ENCODE measurements at regions not wholly inside any gene's neighbourhood (a gene's known extent, or its start where the extent isn't known, plus 50 kb on each side); places are given as distances from the start of the nearest gene placed in this dataset.
"Not testable (repeated sequence)": the region's sequence is repeated elsewhere in the genome, so short reads cannot be mapped to it uniquely, and the experiment has no call there.

DNA sequence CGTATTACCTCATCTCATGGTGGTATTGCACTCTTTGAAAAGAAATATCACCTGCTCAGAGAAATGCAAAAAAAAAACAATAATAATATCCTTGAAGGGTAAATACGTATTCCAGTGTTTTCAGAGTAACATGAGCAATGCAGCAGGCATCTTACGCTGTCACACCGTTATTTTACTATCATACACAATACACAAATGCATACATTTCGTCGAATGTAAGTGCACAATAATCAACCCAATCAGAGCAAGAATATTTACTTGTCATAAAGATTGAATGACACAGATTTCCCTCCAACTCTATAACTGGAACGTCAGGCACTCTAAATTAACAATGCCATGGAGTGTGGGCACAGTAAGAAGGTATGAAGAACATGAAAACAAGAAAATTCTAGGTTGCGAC lies 1050.1 kb downstream of the PLA2G4A start:
- no peak for DNase-seq (ENCODE audit: low read depth in 2 of 2)

DNA sequence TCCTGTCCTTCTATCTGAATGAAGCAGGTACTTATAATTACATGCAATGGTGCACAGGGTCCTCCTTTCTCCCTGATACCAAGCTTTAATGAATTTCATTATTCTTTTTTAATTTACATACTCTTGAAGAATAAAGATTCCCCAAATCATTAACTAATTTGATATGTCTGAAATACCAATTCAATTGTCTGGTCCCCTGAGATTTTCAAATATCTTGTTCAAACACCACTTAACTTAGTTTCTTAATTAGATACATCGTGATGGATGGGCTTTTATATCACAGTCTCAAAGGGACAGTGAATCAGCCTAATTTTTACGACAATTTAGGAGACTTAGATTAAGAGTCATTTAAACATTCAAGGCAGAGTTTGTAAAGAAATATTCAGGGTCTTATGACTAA lies 1054.6 kb downstream of the PLA2G4A start:
- DNase-seq (ENCODE audit: low read depth in 2 of 2), result no peak

DNA sequence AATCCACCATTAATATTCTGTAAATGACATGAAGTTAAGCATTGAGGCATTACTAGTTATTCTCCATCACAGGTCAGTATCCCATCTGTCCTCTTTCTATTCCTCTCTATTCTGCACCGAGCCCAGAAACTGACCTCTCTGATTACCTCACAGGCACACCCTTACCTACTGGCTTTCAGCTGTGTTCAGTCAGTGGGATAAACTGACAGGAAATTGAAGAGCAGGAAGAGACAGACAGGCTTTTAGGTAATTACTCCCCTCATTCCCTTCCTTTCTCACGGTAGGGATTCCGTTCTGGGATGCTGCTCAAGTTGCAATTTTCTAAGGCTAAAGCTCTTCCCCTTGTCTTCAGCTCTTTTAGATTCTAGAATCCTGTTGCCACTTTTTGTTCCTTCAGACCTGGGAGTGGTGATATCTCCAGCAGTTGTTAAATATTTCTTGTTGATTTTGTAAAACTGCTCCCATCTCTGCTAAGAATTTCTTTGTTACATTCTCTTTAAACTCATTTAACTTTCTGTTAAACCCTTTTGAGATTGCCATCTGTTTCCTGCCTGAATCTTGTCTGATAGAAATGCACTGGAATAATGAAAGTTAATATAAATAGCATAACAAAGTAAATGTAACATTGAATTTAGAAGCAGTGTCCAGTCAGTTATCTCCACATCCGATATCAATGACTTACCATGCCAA lies 1063.4 kb downstream of the PLA2G4A start:
- peak in 1 of 2 donors; percentile 27 for DNase-seq (ENCODE audit: low read depth in 2 of 2)

DNA sequence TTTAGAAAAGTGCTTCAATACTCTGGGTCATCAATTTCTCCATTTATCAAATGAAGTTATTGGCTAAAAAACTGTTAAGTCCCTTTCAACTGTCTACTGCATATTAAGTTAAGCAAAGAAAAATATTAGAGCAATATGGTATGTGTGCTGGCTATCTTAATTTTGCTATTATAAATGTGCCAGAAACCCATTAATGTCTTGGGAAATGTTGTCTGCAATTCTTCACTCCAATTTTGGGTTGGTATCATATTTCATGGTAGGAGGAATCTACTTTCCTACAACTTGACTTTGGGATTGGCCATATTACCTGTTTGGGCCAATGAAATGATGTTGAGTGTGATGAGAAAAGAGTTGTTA lies 1063.9 kb downstream of the PLA2G4A start:
- DNase-seq (ENCODE audit: low read depth in 2 of 2), result no peak

DNA sequence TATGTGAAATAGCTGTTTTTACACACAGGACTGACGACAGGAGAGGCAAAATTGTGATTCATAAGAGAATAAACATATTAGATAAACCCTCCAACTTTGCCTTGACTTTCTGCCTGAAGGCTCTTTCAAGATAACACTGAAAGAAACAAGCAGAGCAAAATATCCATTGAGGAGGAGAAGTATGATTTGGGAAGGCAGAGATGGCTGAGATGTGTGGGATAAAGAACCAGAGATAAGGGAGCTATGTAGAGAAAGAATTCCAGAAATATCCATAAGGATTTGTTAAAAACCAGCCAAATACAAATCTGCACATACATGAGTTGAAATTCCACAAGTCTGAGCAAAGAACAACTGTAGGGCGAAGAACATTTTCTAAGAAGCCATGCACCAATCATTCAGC lies 1064.7 kb downstream of the PLA2G4A start:
- no peak for DNase-seq (ENCODE audit: low read depth in 2 of 2)

DNA sequence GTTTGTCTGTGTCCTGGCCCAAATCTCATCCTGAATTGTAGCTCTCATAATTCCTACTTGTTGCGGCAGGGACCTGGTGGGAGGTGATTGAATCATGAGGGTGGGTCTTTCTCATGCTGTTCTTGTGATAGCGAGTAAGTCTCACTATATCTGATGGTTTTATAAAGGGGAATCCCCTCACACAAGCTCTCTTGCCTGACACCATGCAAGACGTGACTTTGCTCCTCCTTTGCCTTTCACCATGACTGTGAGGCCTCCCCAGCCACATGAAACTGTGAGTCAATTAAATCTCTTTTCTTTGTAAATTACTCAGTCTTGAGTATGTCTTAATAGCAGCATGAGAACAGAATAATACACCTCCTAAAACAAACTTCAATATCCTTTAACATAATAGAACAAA lies 1065.6 kb downstream of the PLA2G4A start:
- DNase-seq (ENCODE audit: low read depth in 2 of 2), result no peak

DNA sequence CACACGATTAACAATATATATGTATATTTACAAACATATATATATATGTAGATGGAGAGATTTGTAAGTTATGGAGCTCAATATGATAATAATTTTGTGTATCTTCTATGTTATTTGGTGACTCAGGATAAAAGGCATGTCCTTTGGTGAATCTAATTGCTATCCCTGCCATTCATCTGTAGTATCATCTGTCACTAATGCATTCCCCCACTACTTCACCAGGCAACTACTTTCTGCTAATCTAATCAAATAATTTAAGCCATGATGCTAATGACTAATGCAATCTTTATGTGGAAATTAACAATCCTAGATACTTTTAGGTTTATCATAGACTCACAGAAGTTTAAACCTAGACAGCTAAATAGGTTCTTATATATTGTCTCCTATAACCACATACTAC lies 1074.5 kb downstream of the PLA2G4A start:
- no peak for DNase-seq (ENCODE audit: low read depth in 2 of 2)

DNA sequence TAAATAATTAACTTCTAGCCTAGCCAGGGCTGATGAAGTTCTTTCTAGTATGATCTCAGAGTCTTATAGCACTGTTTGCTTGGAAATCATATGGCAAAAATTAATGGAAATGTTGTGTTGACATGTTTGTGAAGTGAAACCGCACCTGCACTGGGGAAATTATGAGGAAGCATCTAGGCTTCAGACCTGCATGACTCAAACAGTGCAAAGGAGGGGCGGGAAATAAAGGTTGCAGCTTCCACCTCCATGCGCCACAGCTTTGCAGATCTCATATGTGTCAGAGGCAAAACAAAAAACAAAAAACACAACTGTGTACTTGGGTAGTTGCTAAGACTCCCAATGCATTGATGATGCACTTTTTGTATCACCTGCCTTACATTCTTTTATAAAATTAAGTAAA lies 1080.6 kb downstream of the PLA2G4A start:
- no peak for DNase-seq (ENCODE audit: low read depth in 2 of 2)

DNA sequence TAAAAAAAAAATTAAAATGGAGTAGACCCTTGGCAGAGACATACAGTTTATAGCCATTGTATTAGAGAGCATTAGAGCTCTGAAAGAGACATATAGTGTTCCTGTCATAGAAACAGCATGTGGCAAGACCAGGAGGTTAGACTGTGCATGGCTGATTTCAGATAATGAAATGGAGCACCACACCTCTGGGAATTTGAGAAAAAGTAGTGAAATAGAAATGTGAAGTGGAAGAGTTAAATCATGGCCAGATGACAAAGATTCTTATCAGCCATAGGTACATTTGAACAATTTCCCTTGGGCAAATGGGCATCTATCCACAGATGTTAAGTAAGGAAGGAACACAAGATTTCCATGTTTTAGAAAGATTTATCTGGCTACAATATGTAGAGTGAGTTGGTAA lies 1083.1 kb downstream of the PLA2G4A start:
- no peak for DNase-seq (ENCODE audit: low read depth in 2 of 2)

DNA sequence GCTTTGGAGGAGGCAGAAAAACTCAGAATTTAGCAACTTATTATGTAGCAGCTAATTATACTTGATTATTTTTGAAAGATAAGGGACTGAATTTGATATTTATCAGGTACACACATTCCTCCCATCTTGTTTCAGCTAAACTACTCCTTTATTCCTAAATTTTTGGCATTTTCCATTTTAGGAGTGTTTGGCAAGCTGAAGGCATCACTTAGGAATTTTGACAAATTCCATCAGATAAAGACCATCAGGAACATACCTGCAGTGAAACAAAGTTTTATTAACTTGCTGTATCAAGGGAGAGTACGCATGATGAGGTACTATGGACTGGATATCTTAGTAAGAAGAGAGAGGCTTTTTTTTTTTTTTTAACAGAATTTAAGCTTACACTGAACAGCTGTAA lies 1092.2 kb downstream of the PLA2G4A start:
- DNase-seq (ENCODE audit: low read depth in 2 of 2), result no peak

DNA sequence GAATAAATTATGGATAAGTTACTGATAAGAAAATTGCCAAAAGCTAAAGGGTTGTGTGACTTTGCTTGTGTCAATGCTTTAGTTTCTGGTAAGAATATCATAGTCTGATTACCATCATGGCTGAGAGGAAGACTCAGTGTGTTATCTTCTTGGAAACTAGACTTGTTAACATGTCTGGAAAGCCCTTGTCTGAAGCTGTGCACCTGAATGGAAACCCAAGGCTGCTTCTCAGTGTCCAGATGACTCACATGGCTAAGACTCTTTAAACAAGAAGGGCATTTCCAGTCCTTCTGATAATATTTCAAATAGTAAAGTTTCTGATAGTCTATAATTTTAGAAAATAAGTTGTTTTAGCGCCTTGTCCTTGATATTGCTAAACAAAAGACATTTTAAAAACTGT lies 1092.7 kb downstream of the PLA2G4A start:
- DNase-seq (ENCODE audit: low read depth in 2 of 2), result no peak

DNA sequence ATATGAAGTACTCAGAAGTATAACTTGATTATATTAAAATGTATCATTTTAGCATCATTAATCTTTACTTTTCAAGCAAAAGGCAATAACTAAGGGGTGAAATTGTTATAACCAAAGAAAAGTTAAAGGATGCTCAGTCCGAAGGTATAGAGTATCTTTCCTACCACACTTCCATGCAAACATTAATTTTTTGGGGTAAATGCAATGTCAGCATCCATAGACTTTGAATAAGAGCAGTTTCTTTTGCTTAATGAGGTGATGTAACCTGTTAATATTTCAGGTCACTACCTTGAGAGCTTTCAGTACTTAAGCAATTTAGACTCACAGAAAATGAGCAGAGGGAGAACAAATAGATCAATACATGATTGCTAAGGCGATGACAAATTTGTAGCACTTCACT lies 1093.5 kb downstream of the PLA2G4A start:
- DNase-seq (ENCODE audit: low read depth in 2 of 2), result no peak

DNA sequence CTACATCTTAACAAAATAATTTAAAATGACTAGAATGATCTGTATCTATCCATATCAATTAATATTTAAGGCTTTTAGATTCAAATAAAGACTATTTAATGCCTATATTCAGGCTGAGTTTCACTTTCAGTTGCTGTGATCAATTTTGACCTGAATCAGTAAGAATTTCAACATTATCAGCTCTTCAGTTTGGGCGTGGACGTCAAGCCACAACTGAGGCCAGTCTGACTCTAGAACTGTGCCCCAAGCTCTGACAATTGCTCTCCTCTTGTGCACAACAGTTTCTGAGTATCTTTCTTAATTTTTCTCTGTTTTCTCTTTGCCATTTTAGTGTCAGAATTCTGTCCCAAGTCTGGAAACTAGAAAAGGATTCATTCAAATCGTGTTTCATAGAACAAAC lies 1095.5 kb downstream of the PLA2G4A start:
- DNase-seq (ENCODE audit: low read depth in 2 of 2), result no peak

DNA sequence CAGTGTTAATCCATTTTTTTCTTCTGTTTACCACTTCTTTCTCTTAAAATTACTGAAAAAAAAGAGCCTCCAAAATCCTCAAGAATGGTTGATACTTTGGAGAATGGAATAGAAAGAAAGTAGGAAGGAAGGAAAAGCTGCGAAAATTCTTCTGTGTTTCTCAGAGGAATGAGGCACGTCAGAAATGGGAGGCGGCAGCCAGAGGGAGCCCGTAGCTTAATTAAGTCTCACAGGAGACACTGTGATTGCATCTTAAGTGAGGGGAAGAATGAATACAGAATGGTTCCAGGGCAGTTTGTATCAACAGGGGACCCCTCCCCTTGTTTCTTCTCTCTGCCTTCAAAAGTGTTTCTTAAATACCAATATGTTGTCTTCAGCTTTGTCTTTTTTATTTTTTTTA lies 1099.5 kb downstream of the PLA2G4A start:
- DNase-seq (ENCODE audit: low read depth in 2 of 2), result peak; percentile 47 to 76

DNA sequence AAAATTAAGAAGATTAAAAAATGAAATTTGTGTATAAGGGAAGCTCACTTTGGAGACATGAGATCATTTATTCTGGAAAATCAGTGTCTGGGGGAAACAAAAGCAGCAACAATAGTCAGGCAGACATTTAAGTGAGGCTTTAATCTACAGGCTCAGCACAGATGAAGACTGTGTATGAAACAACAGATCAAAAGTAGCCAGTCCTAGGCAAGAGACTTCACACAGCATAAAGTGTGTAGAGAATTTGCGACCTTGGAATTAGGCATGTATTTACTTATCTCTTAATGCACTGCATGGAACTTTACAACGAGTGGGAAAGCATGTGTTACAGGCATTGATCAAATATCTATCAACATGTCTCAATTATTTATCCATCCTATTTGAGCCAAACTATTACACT lies 1099.9 kb downstream of the PLA2G4A start:
- no peak for DNase-seq (ENCODE audit: low read depth in 2 of 2)

DNA sequence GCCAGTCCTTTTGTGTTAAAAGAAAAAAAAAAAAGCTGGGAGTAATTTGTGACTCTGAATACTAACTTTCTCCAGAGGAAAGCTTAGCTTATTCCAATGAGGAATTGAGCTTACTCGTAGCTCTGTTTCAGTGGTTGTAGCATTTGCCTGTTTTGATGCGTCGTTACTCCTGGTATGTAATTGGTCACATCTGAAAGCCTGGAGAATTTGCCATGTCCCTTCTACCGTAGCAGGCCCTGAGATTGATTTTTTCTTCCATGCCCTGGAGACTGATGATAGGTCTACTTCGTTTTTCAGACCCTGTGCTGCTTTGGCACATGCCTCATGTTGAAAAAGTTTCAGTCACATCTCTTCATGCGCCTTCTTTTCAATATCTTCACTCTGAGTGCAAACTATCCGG lies 1103.0 kb downstream of the PLA2G4A start:
- no peak for DNase-seq (ENCODE audit: low read depth in 2 of 2)

DNA sequence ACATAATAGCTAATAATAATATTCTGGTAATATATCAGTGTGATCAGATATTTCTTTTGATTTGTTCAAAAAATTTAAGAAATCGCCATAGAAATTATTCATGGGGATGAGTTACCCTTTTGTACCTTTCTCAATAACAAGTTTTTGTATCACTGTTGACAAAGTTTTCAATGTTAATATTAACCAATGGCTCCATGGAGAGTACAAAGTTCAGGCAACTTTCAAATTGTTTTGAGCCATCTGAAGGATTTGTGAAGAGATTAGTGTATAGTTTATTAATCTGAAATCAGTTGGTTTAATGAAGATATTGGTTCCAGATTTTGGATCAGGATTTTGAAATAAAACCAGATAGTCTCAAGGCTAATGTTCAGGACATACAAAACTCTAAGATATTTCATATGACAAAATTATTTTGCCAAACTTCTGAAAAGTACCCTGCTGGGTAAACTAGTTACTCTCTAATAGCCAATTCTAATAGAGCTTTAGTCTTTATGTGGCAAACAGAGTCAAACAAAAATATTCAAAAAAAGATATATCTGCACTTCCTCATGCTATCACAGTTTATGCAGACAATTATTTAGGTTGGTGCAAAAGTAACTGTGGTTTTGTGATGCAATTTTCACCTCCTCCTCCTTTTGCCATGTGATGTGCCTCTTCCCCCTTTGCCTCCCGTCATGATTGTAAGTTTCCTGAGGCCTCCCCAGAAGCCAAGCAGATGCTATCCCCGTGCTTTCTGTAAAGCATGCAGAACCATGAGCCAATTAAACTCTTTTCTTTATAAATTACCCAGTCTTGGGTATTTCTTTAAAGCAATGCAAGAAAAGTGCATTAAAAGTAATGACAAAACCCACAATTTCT lies 1105.0 kb downstream of the PLA2G4A start:
- DNase-seq (ENCODE audit: low read depth in 2 of 2), result no peak

DNA sequence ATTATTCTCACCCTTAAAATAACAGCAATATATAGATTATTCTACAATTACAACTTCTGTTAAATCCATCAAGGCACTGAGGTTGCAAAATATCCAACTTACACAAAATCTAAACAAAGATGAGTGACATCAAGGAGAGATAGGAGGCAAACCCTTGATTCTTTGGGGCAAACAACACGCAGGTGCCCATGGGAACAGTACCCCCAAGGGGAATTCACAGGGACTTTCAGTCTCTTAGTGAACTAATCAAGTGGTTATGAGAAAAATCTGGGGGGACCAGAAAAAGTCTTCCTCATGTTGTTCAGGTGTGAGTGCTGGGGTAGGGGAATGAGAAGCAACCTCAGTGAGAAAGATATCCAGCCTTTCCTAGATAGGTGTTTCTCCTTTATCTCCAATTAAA lies 1107.9 kb downstream of the PLA2G4A start:
- no peak for DNase-seq (ENCODE audit: low read depth in 2 of 2)

DNA sequence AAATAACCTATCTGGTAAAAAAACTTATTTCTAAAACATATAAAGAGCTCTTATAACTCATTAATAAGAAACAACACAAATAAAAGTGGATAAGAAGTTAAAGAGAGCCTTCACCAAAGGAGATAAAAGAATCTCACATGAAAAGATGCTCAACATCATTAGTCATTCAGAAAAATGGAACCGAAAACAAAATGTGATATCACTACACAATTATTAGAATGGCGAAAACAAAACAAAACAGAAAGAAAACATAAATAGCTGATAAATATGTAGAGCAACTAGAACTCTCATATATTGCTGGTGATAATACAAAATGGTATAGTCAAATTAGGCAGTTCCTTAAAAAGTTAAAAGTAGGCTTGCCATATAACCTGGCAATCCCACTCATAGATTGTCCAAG lies 1109.3 kb downstream of the PLA2G4A start:
- DNase-seq (ENCODE audit: low read depth in 2 of 2), result no peak

DNA sequence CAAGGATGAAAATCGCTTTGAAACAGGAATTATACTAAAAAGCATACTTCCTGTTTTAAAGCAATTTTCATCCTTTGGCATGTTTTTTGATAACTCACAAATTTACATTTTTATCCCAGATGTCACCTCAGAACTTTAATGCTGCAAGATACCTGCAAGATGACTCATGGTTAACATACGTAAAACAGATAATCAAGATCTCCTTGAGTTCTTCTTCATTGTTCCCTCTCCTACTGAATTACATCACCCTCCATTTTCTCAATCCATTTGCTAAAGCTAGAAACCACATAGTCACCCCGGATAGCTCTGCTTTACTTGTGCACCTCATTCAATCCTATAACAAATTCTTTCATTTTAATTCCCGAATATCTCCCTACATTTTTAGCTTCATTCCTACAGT lies 1114.2 kb downstream of the PLA2G4A start:
- no peak for DNase-seq (ENCODE audit: low read depth in 2 of 2)

DNA sequence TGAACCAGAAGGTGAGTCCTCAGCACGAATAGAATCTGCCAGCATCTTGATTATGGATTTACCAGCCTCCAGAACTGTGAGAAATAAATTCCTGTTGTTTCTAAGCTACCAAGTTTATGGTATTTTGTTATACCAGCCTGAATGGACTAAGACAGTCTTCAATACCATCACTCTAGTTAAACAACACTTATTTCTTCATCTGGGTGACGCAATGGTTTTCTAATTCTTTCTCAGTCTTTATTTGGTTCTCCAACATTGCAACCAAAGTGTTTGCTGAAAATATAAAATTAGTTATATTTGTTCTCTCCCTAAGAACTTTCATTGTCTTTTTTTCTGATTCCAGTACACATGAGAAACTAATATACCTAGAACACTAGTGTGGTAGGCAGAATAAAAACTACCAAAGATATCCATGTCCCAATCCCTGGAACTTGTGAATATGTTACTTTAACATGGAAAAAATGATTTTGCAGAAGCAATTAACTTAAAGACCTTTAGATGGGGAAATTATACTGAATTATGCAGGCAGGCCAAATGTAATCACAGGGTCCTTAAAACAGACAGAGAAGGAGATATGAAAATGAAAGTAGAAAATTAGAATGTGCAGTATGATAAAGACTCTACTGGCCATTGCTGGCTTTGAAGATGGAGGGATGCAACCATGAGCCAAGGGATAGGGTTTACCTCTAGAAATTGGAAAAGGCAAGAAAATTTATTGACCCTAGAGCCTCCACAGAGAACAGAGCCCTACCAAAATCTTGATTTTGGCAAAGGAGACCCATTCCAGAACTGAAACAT lies 1115.1 kb downstream of the PLA2G4A start:
- DNase-seq (ENCODE audit: low read depth in 2 of 2), result no peak

DNA sequence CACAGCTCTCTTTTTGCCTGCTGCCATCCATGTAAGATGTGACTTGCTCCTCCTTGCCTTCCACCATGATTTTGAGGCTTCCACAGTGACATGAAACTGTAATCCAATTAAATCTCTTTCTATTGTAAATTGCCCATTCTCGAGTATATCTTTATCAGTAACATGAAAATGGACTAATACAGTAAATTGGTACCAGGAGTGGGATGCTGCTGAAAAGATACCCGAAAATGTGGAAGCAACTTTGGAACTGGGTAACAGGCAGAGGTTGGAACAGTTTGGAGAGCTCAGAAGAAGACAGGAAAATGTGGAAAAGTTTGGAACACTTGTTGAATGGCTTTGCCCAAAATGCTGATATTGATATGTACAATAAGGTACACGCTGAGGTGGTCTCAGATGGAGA lies 1117.9 kb downstream of the PLA2G4A start:
- DNase-seq (ENCODE audit: low read depth in 2 of 2), result not testable (repeated sequence)

DNA sequence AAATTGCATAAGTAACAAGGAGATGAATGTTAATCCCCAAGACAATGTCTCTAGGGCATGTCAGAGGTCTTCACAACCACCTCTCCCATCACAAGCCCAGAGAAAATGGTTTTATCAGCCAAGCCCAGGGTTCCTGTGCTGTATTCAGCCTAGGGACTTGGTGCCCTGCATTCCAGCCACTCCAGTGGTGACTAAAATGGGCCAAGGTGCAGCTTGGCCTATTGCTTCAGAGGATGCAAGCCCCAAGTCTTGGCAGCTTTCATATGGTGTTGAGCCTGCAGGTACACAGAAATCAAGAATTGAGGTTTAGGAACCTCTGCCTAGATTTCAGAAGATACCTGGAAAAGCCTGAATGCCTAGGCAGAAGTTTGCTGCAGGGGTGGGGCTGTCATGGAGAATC lies 1118.6 kb downstream of the PLA2G4A start:
- no peak for DNase-seq (ENCODE audit: low read depth in 2 of 2)
